ENCODE measurements at regions not wholly inside any gene's neighbourhood (a gene's known extent, or its start where the extent isn't known, plus 50 kb on each side); places are given as distances from the start of the nearest gene placed in this dataset.

DNA sequence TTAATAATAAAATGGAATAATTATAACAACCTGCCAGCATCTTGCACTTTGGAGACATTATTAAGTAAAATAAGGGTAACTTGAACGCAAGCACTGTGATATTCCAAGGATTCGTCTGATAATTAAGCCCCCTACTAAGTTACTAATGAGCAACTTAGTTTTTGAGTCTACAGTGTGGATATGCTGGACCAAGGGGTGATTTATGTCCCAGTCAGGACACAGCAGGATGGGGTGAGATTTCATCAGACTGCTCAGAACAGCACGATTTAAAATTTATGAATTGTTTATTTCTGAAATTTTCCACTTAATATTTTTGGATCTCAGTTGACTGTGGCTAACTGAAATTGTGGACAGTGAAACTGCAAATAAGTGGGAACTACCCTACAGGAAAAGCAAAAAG is 182.8 kb upstream of the PHF14 start:
- Histone ChIP-seq H3K79me2 (ENCODE audit: insufficient read depth, low read length) (no peaks in the 10 kb centered on the region), H3F3A (ENCODE audit: insufficient read depth) (no peaks in the 10 kb centered on the region), H2AFZ (ENCODE audit: low read depth, low read length, severe bottlenecking) (no peak overlapping the region), H3K27me3 (ENCODE audit: low read length) (no peaks in the 10 kb centered on the region), H3K4me2 (ENCODE audit: low read depth, low read length, poor library complexity, severe bottlenecking) (no peak overlapping the region), H3K9ac (ENCODE audit: low read length) (no peak overlapping the region), H3K4me3 (ENCODE audit: insufficient read depth, low read length, poor library complexity, severe bottlenecking) (no peak overlapping the region), H3K27ac (ENCODE audit: low read depth, low read length) (no peak overlapping the region), H3K9me3 (ENCODE audit: insufficient read depth, low read length) (no peaks in the 10 kb centered on the region), H3K9me2 (replicated peaks; ENCODE audit: insufficient read depth, low read length) (no peaks in the 10 kb centered on the region), H4K20me1 (ENCODE audit: low read depth, low read length) (no peaks in the 10 kb centered on the region), H3K36me3 (ENCODE audit: low read length) (no peaks in the 10 kb centered on the region)
- no peak for TF ChIP-seq CTCF (IDR thresholded peaks at IDR 0.05; ENCODE audit: insufficient read depth, low read length, poor library complexity, severe bottlenecking)
- no peak for TF ChIP-seq EZH2phosphoT487 (conservative IDR thresholded peaks at IDR 0.05; ENCODE audit: low read length)

- Histone ChIP-seq H3K4me3 (ENCODE audit: insufficient read depth, low read length, poor library complexity, severe bottlenecking) (no peak overlapping the region), H3K9me2 (replicated peaks; ENCODE audit: insufficient read depth, low read length) (no peaks in the 10 kb centered on the region), H3K9ac (ENCODE audit: low read length) (no peak overlapping the region), H3K79me2 (ENCODE audit: insufficient read depth, low read length) (no peaks in the 10 kb centered on the region), H4K20me1 (ENCODE audit: low read depth, low read length) (no peaks in the 10 kb centered on the region), H3F3A (ENCODE audit: insufficient read depth) (no peaks in the 10 kb centered on the region), H3K4me2 (ENCODE audit: low read depth, low read length, poor library complexity, severe bottlenecking) (no peak overlapping the region), H3K9me3 (ENCODE audit: insufficient read depth, low read length) (no peaks in the 10 kb centered on the region), H3K27me3 (ENCODE audit: low read length) (no peaks in the 10 kb centered on the region), H3K36me3 (ENCODE audit: low read length) (no peaks in the 10 kb centered on the region), H2AFZ (ENCODE audit: low read depth, low read length, severe bottlenecking) (no peak overlapping the region), H3K27ac (ENCODE audit: low read depth, low read length) (no peak overlapping the region)
- TF ChIP-seq CTCF (IDR thresholded peaks at IDR 0.05; ENCODE audit: insufficient read depth, low read length, poor library complexity, severe bottlenecking) (no peak), EZH2phosphoT487 (conservative IDR thresholded peaks at IDR 0.05; ENCODE audit: low read length) (no peak)
Observed at GRCh38 chr7:10793995-10794775, 179.5 kb upstream of the PHF14 start.

DNA sequence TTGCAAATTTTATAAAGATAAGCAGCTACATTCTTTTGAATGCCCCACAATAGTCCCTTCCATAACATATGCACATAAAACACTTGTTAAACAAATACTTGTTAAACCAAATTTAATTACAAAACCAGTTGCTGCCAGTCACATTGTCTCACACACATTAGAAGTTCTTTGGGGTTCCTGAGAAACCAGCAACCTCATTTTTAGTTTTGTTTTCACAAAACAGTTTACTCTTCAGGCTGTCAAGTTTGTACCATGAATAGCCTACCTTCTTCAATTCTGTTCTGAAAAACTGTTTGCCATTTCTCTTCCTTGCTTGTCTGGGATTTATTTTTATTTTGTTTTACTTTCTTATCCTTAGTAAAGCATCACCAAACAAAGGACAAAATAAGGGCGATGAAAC is 176.5 kb upstream of the PHF14 start:
- no peak overlapping the region for H3K9ac ChIP-seq (ENCODE audit: low read length)
- no peak overlapping the region for H3K4me3 ChIP-seq (ENCODE audit: insufficient read depth, low read length, poor library complexity, severe bottlenecking)
- no peaks in the 10 kb centered on the region for H4K20me1 ChIP-seq (ENCODE audit: low read depth, low read length)
- no peak overlapping the region for H3K27ac ChIP-seq (ENCODE audit: low read depth, low read length)
- H3F3A ChIP-seq (ENCODE audit: insufficient read depth): no peaks in the 10 kb centered on the region
- H3K4me2 ChIP-seq (ENCODE audit: low read depth, low read length, poor library complexity, severe bottlenecking): no peak overlapping the region
- H3K27me3 ChIP-seq (ENCODE audit: low read length): no peaks in the 10 kb centered on the region
- H3K9me2 ChIP-seq (replicated peaks; ENCODE audit: insufficient read depth, low read length): no peaks in the 10 kb centered on the region
- no peak overlapping the region for H2AFZ ChIP-seq (ENCODE audit: low read depth, low read length, severe bottlenecking)
- TF ChIP-seq CTCF (IDR thresholded peaks at IDR 0.05; ENCODE audit: insufficient read depth, low read length, poor library complexity, severe bottlenecking): no peak
- TF ChIP-seq EZH2phosphoT487 (conservative IDR thresholded peaks at IDR 0.05; ENCODE audit: low read length): no peak
- no peaks in the 10 kb centered on the region for H3K79me2 ChIP-seq (ENCODE audit: insufficient read depth, low read length)
- no peaks in the 10 kb centered on the region for H3K36me3 ChIP-seq (ENCODE audit: low read length)
- no peaks in the 10 kb centered on the region for H3K9me3 ChIP-seq (ENCODE audit: insufficient read depth, low read length)
